ENCODE measurements at regions not wholly inside any gene's neighbourhood (a gene's known extent, or its start where the extent isn't known, plus 50 kb on each side); places are given as distances from the start of the nearest gene placed in this dataset.

GRCh38 chr13:75978818-75979217, 342.7 kb downstream of the LMO7 start:
- no peak for TF ChIP-seq POLR2A (IDR thresholded peaks at IDR 0.05)
- no peak for TF ChIP-seq CTCF (IDR thresholded peaks at IDR 0.05)
